ENCODE measurements at regions not wholly inside any gene's neighbourhood (a gene's known extent, or its start where the extent isn't known, plus 50 kb on each side); places are given as distances from the start of the nearest gene placed in this dataset.

- intact Hi-C loops (cut with DNase I): no loop called here
- H3K27me3 ChIP-seq: no peaks in the 10 kb centered on the region
- 65 to 68% methylated on average over 2 of the region's 2 CpGs for WGBS, 2 donors
These were observed 392.7 kb downstream of the UQCRFS1 start for GRCh38 chr19:28820289-28820688.

GRCh38 chr19:28815257-28815656 is 397.7 kb downstream of the UQCRFS1 start:
- DNase-seq (no peak), ATAC-seq (no peak)
- intact Hi-C loops (cut with DNase I): no loop called here
- Histone ChIP-seq H3K36me3 (replicated peaks in 1 of 2; ENCODE audit: insufficient read depth in 1 of 2, low read depth in 2 of 2) (no peaks in the 10 kb centered on the region), H3K27ac (no peak overlapping the region), H3K4me3 (no peak overlapping the region), H3K9me3 (no peaks in the 10 kb centered on the region), H3K27me3 (no peaks in the 10 kb centered on the region), H3K4me1 (no peaks in the 10 kb centered on the region)
- TF ChIP-seq CTCF (IDR thresholded peaks at IDR 0.05) (no peak), POLR2A (IDR thresholded peaks at IDR 0.05) (no peak)
- WGBS, 2 donors: 50 to 66% methylated on average over 2 of the region's 2 CpGs

More at GRCh38 chr19:28820289-28820688, 392.7 kb downstream of the UQCRFS1 start:
- H3K4me1 ChIP-seq: no peaks in the 10 kb centered on the region
- H3K9me3 ChIP-seq: no peaks in the 10 kb centered on the region
- H3K27ac ChIP-seq: no peak overlapping the region
- no peak overlapping the region for H3K4me3 ChIP-seq
- H3K36me3 ChIP-seq (replicated peaks in 1 of 2; ENCODE audit: insufficient read depth in 1 of 2, low read depth in 2 of 2): no peaks in the 10 kb centered on the region
- TF ChIP-seq CTCF (IDR thresholded peaks at IDR 0.05) (no peak), POLR2A (IDR thresholded peaks at IDR 0.05) (no peak)
- DNase-seq: no peak
- no peak for ATAC-seq

GRCh38 chr19:28794301-28794700 is 418.6 kb downstream of the UQCRFS1 start:
- intact Hi-C loops (cut with DNase I): no loop called here
- H3K9me3 ChIP-seq: no peaks in the 10 kb centered on the region
- no peak overlapping the region for H3K4me3 ChIP-seq
- no peak for DNase-seq
- ATAC-seq: no peak
- TF ChIP-seq POLR2A (IDR thresholded peaks at IDR 0.05): no peak
- no peak for TF ChIP-seq CTCF (IDR thresholded peaks at IDR 0.05)
- 37 to 45% methylated on average over 3 of the region's 3 CpGs for WGBS, 2 donors
- peaks cover 0 to 13% of the 10 kb centered on the region in 2 donors for H3K27me3 ChIP-seq
- peaks cover 8% of the 10 kb centered on the region for H3K4me1 ChIP-seq
- H3K27ac ChIP-seq: no peak overlapping the region
- H3K36me3 ChIP-seq (replicated peaks in 1 of 2; ENCODE audit: insufficient read depth in 1 of 2, low read depth in 2 of 2): no peaks in the 10 kb centered on the region

- WGBS, 2 donors: 3 to 9% methylated on average over 6 to 87 of the region's 97 CpGs
- H3K4me3 ChIP-seq: peak overlapping the region in 1 of 2 donors; percentile 2
- peaks cover 0 to 13% of the 10 kb centered on the region in 2 donors for H3K27me3 ChIP-seq
- DNase-seq (peak in 1 of 4 donors; percentile 7), ATAC-seq (no peak)
- intact Hi-C loops (cut with DNase I): no loop called here
- H3K27ac ChIP-seq: no peak overlapping the region
- TF ChIP-seq CTCF (IDR thresholded peaks at IDR 0.05): no peak
- no peak for TF ChIP-seq POLR2A (IDR thresholded peaks at IDR 0.05)
- H3K9me3 ChIP-seq: no peaks in the 10 kb centered on the region
- H3K4me1 ChIP-seq: peaks cover 8% of the 10 kb centered on the region
- H3K36me3 ChIP-seq (replicated peaks in 1 of 2; ENCODE audit: insufficient read depth in 1 of 2, low read depth in 2 of 2): no peaks in the 10 kb centered on the region
These were observed 419.4 kb downstream of the UQCRFS1 start for GRCh38 chr19:28793391-28794168.

- H3K36me3 ChIP-seq (replicated peaks in 1 of 2; ENCODE audit: insufficient read depth in 1 of 2, low read depth in 2 of 2): no peaks in the 10 kb centered on the region
- no peaks in the 10 kb centered on the region for H3K27me3 ChIP-seq
- H3K27ac ChIP-seq: no peak overlapping the region
- DNase-seq (no peak), ATAC-seq (no peak)
- TF ChIP-seq CTCF (IDR thresholded peaks at IDR 0.05) (no peak), POLR2A (IDR thresholded peaks at IDR 0.05) (no peak)
- WGBS, 2 donors: 31 to 35% methylated on average over 3 of the region's 3 CpGs
- H3K9me3 ChIP-seq: peaks cover 0 to 9% (median 0%) of the 10 kb centered on the region in 3 donors
- no peaks in the 10 kb centered on the region for H3K4me1 ChIP-seq
- intact Hi-C loops (cut with DNase I): no loop called here
- H3K4me3 ChIP-seq: no peak overlapping the region
These were observed 427.0 kb downstream of the UQCRFS1 start for GRCh38 chr19:28785971-28786370.
